Panc1 (cell line): ENCODE measurements at regions not wholly inside any gene's neighbourhood (a gene's known extent, or its start where the extent isn't known, plus 50 kb on each side); places are given as distances from the start of the nearest gene placed in this dataset.

Source experiments
- POLR2AphosphoS5 ChIP-seq: IDR thresholded peaks from 2 replicates; pipeline ENCODE4 v1.6.1; 2012; ENCODE audit warnings: mild to moderate bottlenecking, low read depth, low read length, moderate library complexity
- SIN3A ChIP-seq: IDR thresholded peaks from 2 replicates; pipeline ENCODE4 v1.6.1; 2012; ENCODE audit warnings: low read depth, mild to moderate bottlenecking, low read length, moderate library complexity, borderline replicate concordance; ENCODE audit not compliant: insufficient read depth
- TCF7L2 ChIP-seq: IDR thresholded peaks from 2 replicates; pipeline ENCODE4 v1.6.1; 2011; ENCODE audit warnings: mild to moderate bottlenecking, low read depth, low read length, inconsistent platforms
- TF ChIP-seq, protein P1 (sequence below): fragments of 450-650 bp; IDR thresholded peaks from 2 replicates; pipeline ENCODE4 v1.5.1; 2017; ENCODE audit warnings: mild to moderate bottlenecking
- TF ChIP-seq, protein P2 (sequence below), 2 experiments: IDR thresholded peaks; 2 replicates each; pipeline ENCODE4 v1.6.1; 2011 to 2012; ENCODE audit warnings: low read depth in 2 of 2, control low read depth in 1 of 2, low read length in 1 of 2, mild to moderate bottlenecking in 1 of 2, moderate library complexity in 1 of 2; ENCODE audit not compliant: insufficient read depth in 1 of 2

DNA sequence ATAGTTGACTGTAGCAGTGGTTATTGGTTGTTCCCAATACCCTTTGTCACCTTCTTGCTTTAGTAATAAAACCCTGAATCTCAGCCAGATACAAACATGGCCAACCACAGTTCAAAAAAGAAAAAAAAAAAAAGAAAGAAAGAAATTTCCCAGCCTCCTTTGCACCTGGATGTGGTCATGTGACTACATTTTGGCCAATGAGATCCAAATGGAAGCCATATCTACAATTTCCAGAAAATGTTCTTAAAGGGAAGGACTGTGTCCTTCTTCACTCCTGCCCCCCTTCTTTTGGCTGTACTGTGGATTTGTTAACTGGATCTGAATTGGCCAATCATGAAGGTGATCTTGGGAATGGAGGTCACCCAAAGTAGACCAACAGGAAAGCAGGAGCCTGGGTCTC is 141.9 kb downstream of the SOX9 start:
- TF ChIP-seq, protein P1, sequence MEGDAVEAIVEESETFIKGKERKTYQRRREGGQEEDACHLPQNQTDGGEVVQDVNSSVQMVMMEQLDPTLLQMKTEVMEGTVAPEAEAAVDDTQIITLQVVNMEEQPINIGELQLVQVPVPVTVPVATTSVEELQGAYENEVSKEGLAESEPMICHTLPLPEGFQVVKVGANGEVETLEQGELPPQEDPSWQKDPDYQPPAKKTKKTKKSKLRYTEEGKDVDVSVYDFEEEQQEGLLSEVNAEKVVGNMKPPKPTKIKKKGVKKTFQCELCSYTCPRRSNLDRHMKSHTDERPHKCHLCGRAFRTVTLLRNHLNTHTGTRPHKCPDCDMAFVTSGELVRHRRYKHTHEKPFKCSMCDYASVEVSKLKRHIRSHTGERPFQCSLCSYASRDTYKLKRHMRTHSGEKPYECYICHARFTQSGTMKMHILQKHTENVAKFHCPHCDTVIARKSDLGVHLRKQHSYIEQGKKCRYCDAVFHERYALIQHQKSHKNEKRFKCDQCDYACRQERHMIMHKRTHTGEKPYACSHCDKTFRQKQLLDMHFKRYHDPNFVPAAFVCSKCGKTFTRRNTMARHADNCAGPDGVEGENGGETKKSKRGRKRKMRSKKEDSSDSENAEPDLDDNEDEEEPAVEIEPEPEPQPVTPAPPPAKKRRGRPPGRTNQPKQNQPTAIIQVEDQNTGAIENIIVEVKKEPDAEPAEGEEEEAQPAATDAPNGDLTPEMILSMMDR = no peak
- no peak for TF ChIP-seq SIN3A
- TF ChIP-seq TCF7L2 = no peak
- TF ChIP-seq, protein P2, sequence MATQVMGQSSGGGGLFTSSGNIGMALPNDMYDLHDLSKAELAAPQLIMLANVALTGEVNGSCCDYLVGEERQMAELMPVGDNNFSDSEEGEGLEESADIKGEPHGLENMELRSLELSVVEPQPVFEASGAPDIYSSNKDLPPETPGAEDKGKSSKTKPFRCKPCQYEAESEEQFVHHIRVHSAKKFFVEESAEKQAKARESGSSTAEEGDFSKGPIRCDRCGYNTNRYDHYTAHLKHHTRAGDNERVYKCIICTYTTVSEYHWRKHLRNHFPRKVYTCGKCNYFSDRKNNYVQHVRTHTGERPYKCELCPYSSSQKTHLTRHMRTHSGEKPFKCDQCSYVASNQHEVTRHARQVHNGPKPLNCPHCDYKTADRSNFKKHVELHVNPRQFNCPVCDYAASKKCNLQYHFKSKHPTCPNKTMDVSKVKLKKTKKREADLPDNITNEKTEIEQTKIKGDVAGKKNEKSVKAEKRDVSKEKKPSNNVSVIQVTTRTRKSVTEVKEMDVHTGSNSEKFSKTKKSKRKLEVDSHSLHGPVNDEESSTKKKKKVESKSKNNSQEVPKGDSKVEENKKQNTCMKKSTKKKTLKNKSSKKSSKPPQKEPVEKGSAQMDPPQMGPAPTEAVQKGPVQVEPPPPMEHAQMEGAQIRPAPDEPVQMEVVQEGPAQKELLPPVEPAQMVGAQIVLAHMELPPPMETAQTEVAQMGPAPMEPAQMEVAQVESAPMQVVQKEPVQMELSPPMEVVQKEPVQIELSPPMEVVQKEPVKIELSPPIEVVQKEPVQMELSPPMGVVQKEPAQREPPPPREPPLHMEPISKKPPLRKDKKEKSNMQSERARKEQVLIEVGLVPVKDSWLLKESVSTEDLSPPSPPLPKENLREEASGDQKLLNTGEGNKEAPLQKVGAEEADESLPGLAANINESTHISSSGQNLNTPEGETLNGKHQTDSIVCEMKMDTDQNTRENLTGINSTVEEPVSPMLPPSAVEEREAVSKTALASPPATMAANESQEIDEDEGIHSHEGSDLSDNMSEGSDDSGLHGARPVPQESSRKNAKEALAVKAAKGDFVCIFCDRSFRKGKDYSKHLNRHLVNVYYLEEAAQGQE (IDR thresholded peaks at IDR 0.05; ENCODE audit: insufficient read depth in 1 of 2, low read depth in 2 of 2, low read length in 1 of 2) = no peak
- no peak for TF ChIP-seq POLR2AphosphoS5
